H1 (cell line): ENCODE measurements at regions not wholly inside any gene's neighbourhood (a gene's known extent, or its start where the extent isn't known, plus 50 kb on each side); places are given as distances from the start of the nearest gene placed in this dataset.
A peak's percentile ranks its signal among the peaks of the same experiment; 100 is the strongest.

Source experiments
- CTCF ChIA-PET: fragments of 300-600 bp; sonication (Branson Sonifier 250); formaldehyde crosslinking; loops from one replicate; lab custom pipeline; 2021; ENCODE audit not compliant: partially characterized antibody; lab: Charles Lee
- POLR2A ChIA-PET: fragments of 300-600 bp; sonication (Branson Sonifier 250); formaldehyde crosslinking; loops from one replicate; lab custom pipeline; 2021; ENCODE audit warnings: inconsistent platforms; ENCODE audit not compliant: partially characterized antibody; lab: Charles Lee
- DNase-seq, 2 experiments: peaks; one replicate each; pipeline versions ENCODE4 v3.0.0 to v3.0.0-alpha.2; 2010 to 2022; ENCODE audit warnings: low spot score in 2 of 2, low read depth in 1 of 2, mixed read lengths in 1 of 2
- FAIRE-seq: peaks from 2 replicates; lab custom pipeline; 2011; peaks lifted over from hg19 to GRCh38; lab: Jason Lieb, UNC
- H2AFZ ChIP-seq: 2 replicates; pipeline ENCODE4 v1.8.1; 2012; ENCODE audit warnings: low read length, inconsistent platforms
- H2AK5ac ChIP-seq: 2 replicates; pipeline ENCODE4 v1.6.1; 2013; ENCODE audit warnings: low read depth, low read length
- H2BK120ac ChIP-seq: replicated peaks from 2 replicates; pipeline ENCODE3; 2013; ENCODE audit warnings: low read depth, low read length, inconsistent platforms
- H2BK12ac ChIP-seq: 2 replicates; pipeline ENCODE4 v1.6.1; 2013; ENCODE audit warnings: low read depth, low read length
- H2BK15ac ChIP-seq: 2 replicates; pipeline ENCODE4 v1.6.1; 2013; ENCODE audit warnings: low read length
- H2BK20ac ChIP-seq: 2 replicates; pipeline ENCODE4 v1.6.1; 2013; ENCODE audit warnings: low read length
- H2BK5ac ChIP-seq: 2 replicates; pipeline ENCODE4 v1.6.1; 2013; ENCODE audit warnings: low read depth, low read length
- H3K14ac ChIP-seq: 2 replicates; pipeline ENCODE4 v1.6.1; 2013; ENCODE audit warnings: inconsistent platforms; ENCODE audit not compliant: insufficient read length
- H3K18ac ChIP-seq: 2 replicates; pipeline ENCODE4 v1.6.1; 2013; ENCODE audit warnings: low read length; ENCODE audit errors: extremely low read depth
- H3K23ac ChIP-seq: 2 replicates; pipeline ENCODE4 v1.6.1; 2013; ENCODE audit warnings: inconsistent platforms; ENCODE audit not compliant: insufficient read length
- H3K23me2 ChIP-seq: 2 replicates; pipeline ENCODE4 v1.6.1; 2013; ENCODE audit warnings: low read depth, low read length
- H3K27ac ChIP-seq: 2 replicates; pipeline ENCODE4 v1.6.1; 2011; ENCODE audit warnings: low read depth, low read length, inconsistent platforms
- H3K27me3 ChIP-seq, 4 experiments: replicated peaks in 1 of 4; 1 replicate in 1 of 4; 2 replicates in 3 of 4; pipeline versions ENCODE4 v1.6.1 to v1.8.1; 2011 to 2013; ENCODE audit warnings: low read length in 3 of 4, mild to moderate bottlenecking in 3 of 4, inconsistent platforms in 2 of 4, mixed read lengths in 2 of 4, moderate library complexity in 1 of 4; ENCODE audit not compliant: control insufficient read depth in 3 of 4, insufficient read depth in 3 of 4; ENCODE audit errors: extremely low read depth in 1 of 4
- H3K36me3 ChIP-seq, 4 experiments: 2 replicates each; pipeline versions ENCODE4 v1.6.1 to v1.8.1; 2011 to 2013; ENCODE audit warnings: mild to moderate bottlenecking in 4 of 4, low read length in 3 of 4, moderate library complexity in 2 of 4, control low read depth in 1 of 4, inconsistent platforms in 1 of 4; ENCODE audit not compliant: insufficient read depth in 4 of 4, control insufficient read depth in 2 of 4
- H3K4ac ChIP-seq: replicated peaks from 2 replicates; pipeline ENCODE3; 2013; ENCODE audit warnings: low read length, low read depth, mixed read lengths, inconsistent platforms; ENCODE audit not compliant: insufficient read length
- H3K4me1 ChIP-seq, 4 experiments: replicated peaks in 1 of 4; 1 replicate in 1 of 4; 2 replicates in 3 of 4; pipeline versions ENCODE4 v1.6.1 to v1.8.1; 2011 to 2013; ENCODE audit warnings: low read length in 3 of 4, inconsistent platforms in 2 of 4, mixed read lengths in 1 of 4; ENCODE audit not compliant: insufficient read depth in 4 of 4, control insufficient read depth in 3 of 4
- H3K4me2 ChIP-seq, 2 experiments: 2 replicates each; pipeline versions ENCODE4 v1.6.1 to v1.8.1; 2011 to 2013; ENCODE audit warnings: low read depth in 2 of 2, low read length in 2 of 2, control low read depth in 1 of 2, inconsistent platforms in 1 of 2, mild to moderate bottlenecking in 1 of 2; ENCODE audit not compliant: insufficient read depth in 1 of 2
- H3K4me3 ChIP-seq, 4 experiments: fragments of 200-600, 300-600 bp in 1 of 4; sonication (generic), shearing (Covaris generic), sonication (Bioruptor Twin) in 1 of 4; 2 replicates each; pipeline versions ENCODE4 v1.5.1 to v1.8.1; 2011 to 2016; ENCODE audit warnings: low read length in 4 of 4, low read depth in 3 of 4, control low read depth in 2 of 4, inconsistent platforms in 2 of 4, mild to moderate bottlenecking in 2 of 4, mixed read lengths in 1 of 4, moderate library complexity in 1 of 4; ENCODE audit not compliant: insufficient read depth in 2 of 4; ENCODE audit errors: extremely low read depth in 1 of 4
- H3K56ac ChIP-seq: replicated peaks from 2 replicates; pipeline ENCODE3; 2013; ENCODE audit warnings: low read depth, mild to moderate bottlenecking, mixed read lengths, low read length, inconsistent platforms; ENCODE audit not compliant: insufficient read length
- H3K79me1 ChIP-seq: 2 replicates; pipeline ENCODE4 v1.6.1; 2013; ENCODE audit warnings: low read depth, low read length, control low read depth
- H3K79me2 ChIP-seq, 2 experiments: 2 replicates each; pipeline versions ENCODE4 v1.6.1 to v1.8.1; 2012 to 2013; ENCODE audit warnings: low read length in 2 of 2, mild to moderate bottlenecking in 2 of 2, inconsistent platforms in 1 of 2; ENCODE audit not compliant: insufficient read depth in 2 of 2, control insufficient read depth in 1 of 2
- H3K9ac ChIP-seq, 4 experiments: replicated peaks in 1 of 4; 1 replicate in 1 of 4; 2 replicates in 3 of 4; pipeline versions ENCODE4 v1.6.1 to v1.8.1; 2011 to 2013; ENCODE audit warnings: low read depth in 3 of 4, low read length in 3 of 4, control low read depth in 2 of 4, mild to moderate bottlenecking in 2 of 4, moderate library complexity in 2 of 4, inconsistent platforms in 1 of 4; ENCODE audit errors: extremely low read depth in 1 of 4
- H3K9me3 ChIP-seq, 2 experiments: 2 replicates each; pipeline versions ENCODE4 v1.6.1 to v1.8.1; 2012 to 2013; ENCODE audit warnings: mild to moderate bottlenecking in 2 of 2, moderate library complexity in 2 of 2, control low read depth in 1 of 2, inconsistent platforms in 1 of 2, low read depth in 1 of 2, low read length in 1 of 2, mixed read lengths in 1 of 2; ENCODE audit not compliant: insufficient read depth in 2 of 2
- H4K20me1 ChIP-seq, 2 experiments: replicated peaks in 1 of 2; 2 replicates each; pipeline versions ENCODE3 to v1.8.1; 2011 to 2013; ENCODE audit warnings: inconsistent platforms in 2 of 2, low read length in 2 of 2, mild to moderate bottlenecking in 1 of 2; ENCODE audit not compliant: insufficient read depth in 2 of 2, control insufficient read depth in 1 of 2
- H4K5ac ChIP-seq: 2 replicates; pipeline ENCODE4 v1.6.1; 2013; ENCODE audit warnings: low read length, low read depth, mixed read lengths, inconsistent platforms; ENCODE audit not compliant: insufficient read length
- H4K8ac ChIP-seq: 2 replicates; pipeline ENCODE4 v1.8.0; 2013; ENCODE audit warnings: mild to moderate bottlenecking, moderate library complexity, low read length, inconsistent platforms; ENCODE audit not compliant: insufficient read depth; ENCODE audit errors: extremely low read depth
- H4K91ac ChIP-seq: replicated peaks from 2 replicates; pipeline ENCODE3; 2013; ENCODE audit warnings: low read length, mixed read lengths, inconsistent platforms; ENCODE audit not compliant: insufficient read length
- FOSL1 ChIP-seq: IDR thresholded peaks from 2 replicates; pipeline ENCODE4 v1.6.1; 2011; ENCODE audit warnings: mild to moderate bottlenecking, low read depth, low read length, moderate library complexity; ENCODE audit not compliant: insufficient read depth
- GABPA ChIP-seq: IDR thresholded peaks from 2 replicates; pipeline ENCODE4 v1.6.1; 2011; ENCODE audit warnings: mild to moderate bottlenecking, low read length, moderate library complexity, borderline replicate concordance; ENCODE audit not compliant: insufficient read depth
- KDM1A ChIP-seq: fragments of 200-600, 300-600 bp; sonication (generic); IDR thresholded peaks from 2 replicates; pipeline ENCODE4 v1.7.1; 2016; ENCODE audit warnings: mild to moderate bottlenecking, low read length, borderline replicate concordance
- NRF1 ChIP-seq: IDR thresholded peaks from 2 replicates; pipeline ENCODE4 v1.6.1; 2011; ENCODE audit warnings: mild to moderate bottlenecking, low read depth, low read length, improper control_type of control experiment
- RFX5 ChIP-seq: IDR thresholded peaks from 2 replicates; pipeline ENCODE4 v1.6.1; 2011; ENCODE audit warnings: low read depth, low read length, improper control_type of control experiment, borderline replicate concordance
- WGBS, 2 experiments: shearing (Covaris generic) in 1 of 2; methylation state at CpG; one replicate each; pipeline versions ENCODE4 v1.1.6 to v1.1.7; 2013 to 2015; ENCODE audit warnings: low lambda C conversion rate in 2 of 2, mixed read lengths in 2 of 2, inconsistent platforms in 1 of 2, low coverage in 1 of 2, missing lambda C conversion rate in 1 of 2; ENCODE audit not compliant: insufficient replicate concordance in 2 of 2, insufficient coverage in 1 of 2, insufficient read length in 1 of 2; ENCODE audit errors: extremely low coverage in 1 of 2, missing lambda C conversion rate in 1 of 2; 5-methylcytosine and 5-hydroxymethylcytosine counted together

DNA sequence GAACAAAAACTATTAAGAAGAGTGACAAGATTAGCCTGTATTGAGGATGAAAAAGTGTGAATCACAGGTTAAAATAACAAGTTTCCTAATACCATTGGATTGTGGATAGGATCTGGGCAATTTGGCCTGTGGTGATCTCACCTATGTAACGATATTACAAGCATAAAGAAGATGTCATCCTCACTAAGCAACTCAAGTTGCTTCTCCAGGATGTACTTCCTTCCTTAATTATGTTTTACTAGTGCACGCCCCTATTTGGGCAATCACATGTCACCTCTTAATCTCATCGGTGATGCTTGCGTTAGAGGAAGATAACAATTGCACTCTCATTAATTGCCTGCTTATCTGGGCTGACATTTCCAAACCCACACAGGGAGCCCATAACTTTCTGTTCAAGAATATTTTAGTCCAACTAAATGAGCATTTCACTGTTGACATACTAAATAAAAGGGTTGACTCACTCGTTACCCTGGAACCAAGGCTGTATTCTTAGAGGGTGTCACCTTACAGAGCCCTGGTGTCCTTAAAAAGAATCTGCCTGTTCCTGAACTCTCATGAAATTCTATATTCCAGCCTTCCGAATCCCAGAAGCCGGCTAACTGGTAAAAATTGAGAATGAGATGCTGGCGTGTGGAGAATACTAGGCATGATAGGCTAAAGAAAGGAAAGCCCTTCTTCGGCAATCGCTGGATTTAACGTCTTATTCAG is 88.2 kb upstream of the ATXN1 start:
- Histone ChIP-seq H4K20me1 (no peaks in the 10 kb centered on the region), H3K9me3 (no peaks in the 10 kb centered on the region), H4K5ac (no peak overlapping the region), H3K4me3 (no peak overlapping the region), H4K91ac (no peak overlapping the region), H3K9ac (no peak overlapping the region), H3K27ac (no peak overlapping the region), H3K23me2 (no peaks in the 10 kb centered on the region), H3K79me1 (no peaks in the 10 kb centered on the region), H3K56ac (no peak overlapping the region), H3K18ac (no peak overlapping the region), H3K23ac (no peak overlapping the region), H3K14ac (no peak overlapping the region), H3K79me2 (no peaks in the 10 kb centered on the region), H3K27me3 (no peaks in the 10 kb centered on the region), H2BK20ac (no peak overlapping the region), H4K8ac (no peak overlapping the region), H3K4ac (no peak overlapping the region), H3K36me3 (no peaks in the 10 kb centered on the region), H2BK5ac (no peak overlapping the region), H2AFZ (0 out of 2 replicates have a peak overlapping the region, but pooled peaks have one; percentile 1), H2BK15ac (no peak overlapping the region), H2BK12ac (no peak overlapping the region), H2BK120ac (no peak overlapping the region), H2AK5ac (no peak overlapping the region), H3K4me1 (0 out of 7 replicates have a peak, but pooled peaks cover 0 to 2% (median 0%) of the 10 kb centered on the region in 4 experiments), H3K4me2 (no peak overlapping the region)
- ChIA-PET CTCF (interaction anchor here (1.0 to 1.6 kb wide), 2 partner anchors 17 to 79 kb away, joined by 3 to 4 read pairs; no protein-coding TSS in a partner anchor), POLR2A (interaction anchor here (0.6 kb wide), 1 partner anchor 129 kb away, joined by 3 read pairs; no protein-coding TSS in a partner anchor)
- TF ChIP-seq GABPA: no peak
- TF ChIP-seq FOSL1: no peak
- no peak for TF ChIP-seq NRF1
- TF ChIP-seq KDM1A: no peak
- no peak for TF ChIP-seq RFX5
- WGBS, 2 experiments: 80% methylated on average over 11 of the region's 11 CpGs; no CpG with 5 or more reads in 1 of the 2 experiments
- DNase-seq (no peak), FAIRE-seq (no peak)
